Midbrain (tissue), 1 donor: ENCODE measurements at regions not wholly inside any gene's neighbourhood (a gene's known extent, or its start where the extent isn't known, plus 50 kb on each side); places are given as distances from the start of the nearest gene placed in this dataset.
"Not testable (repeated sequence)": the region's sequence is repeated elsewhere in the genome, so short reads cannot be mapped to it uniquely, and the experiment has no call there.

Source experiments
- DNase-seq: peaks from one replicate; lab custom pipeline; 2025; lab: John Stamatoyannopoulos, UW

DNA sequence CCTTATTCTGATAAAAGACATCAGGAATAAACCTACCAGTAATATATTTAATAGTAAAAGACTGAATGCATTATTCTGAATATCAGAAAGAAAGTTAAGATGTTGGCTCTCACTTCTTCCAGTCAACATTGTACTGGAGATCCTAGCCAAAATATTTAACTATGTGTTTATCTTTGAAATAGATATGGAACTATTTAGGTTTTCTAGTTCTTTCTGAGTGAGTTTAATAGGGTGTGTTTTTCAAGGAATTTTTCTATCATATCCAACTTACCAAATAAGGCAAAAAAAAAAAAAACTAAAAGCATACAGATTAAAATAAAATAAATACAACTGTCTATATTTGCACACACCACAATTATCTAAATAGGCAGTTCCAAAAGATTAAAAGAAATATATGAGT, 478.9 kb upstream of the LMO3 start:
- DNase-seq, result no peak

DNA sequence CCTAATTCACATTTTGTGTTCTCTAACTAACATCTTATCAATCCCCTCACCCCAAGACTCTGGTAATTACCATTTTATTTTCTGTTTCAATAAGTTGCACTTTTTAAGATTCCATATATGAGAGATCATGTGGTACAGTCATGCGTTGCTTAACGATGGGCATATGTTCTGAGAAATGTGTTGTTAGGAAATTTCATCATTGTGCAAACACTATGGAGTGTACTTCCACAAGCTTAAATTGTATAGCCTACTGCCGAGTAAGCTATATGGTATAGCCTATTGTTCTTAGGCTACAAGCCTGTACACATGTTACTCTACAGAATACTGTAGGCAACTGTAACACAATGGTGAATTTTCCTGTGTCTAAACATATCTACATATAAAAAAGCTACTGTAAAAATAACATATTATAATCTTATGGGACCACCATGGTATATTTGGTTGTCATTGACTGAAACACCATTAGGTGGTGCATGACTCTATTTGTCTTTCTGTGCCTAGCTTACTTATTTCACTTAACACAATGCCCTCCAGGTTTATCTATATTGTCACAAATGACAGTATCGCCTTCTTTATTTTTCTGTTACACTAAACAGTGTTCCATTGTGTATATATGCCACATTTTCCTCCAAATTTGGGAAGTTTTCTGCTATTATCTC, 473.4 kb upstream of the LMO3 start:
- no peak for DNase-seq

DNA sequence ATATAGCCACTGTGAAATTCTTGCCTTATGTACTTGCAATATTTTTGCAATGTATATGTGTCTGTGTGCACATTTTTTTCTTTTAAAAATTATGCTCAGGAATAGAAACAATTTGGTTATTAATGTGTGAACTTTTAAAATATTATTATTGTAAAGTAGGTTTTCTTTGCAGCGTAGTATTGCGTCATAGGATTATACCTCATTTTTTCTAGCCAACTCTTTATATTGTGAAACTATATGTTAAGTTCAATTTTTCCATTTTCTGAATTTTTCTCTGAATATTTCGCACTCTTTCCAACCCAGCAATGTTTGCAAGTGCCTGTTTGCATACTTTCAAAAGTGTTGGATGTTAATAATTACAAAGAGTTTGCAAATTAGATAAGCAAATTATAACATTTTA, 471.6 kb upstream of the LMO3 start:
- DNase-seq, result no peak

DNA sequence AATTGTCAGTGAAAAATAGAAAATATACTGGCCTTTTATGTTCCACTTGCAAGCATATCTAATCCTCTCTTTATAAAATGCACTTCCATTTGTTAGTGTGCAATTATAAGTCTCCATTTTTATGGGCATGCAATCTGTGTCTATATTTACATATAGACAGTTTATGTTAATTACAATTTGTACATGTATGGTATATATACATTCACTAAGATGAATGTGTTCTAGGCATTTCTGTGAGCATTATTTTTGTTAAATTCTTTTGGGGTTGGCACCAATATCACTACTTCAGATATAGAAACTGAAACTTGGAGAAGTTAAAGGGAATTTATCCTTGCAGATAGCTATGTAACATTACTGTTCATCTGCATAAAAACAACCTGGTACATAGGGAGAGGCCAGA, 470.8 kb upstream of the LMO3 start:
- DNase-seq, result no peak

DNA sequence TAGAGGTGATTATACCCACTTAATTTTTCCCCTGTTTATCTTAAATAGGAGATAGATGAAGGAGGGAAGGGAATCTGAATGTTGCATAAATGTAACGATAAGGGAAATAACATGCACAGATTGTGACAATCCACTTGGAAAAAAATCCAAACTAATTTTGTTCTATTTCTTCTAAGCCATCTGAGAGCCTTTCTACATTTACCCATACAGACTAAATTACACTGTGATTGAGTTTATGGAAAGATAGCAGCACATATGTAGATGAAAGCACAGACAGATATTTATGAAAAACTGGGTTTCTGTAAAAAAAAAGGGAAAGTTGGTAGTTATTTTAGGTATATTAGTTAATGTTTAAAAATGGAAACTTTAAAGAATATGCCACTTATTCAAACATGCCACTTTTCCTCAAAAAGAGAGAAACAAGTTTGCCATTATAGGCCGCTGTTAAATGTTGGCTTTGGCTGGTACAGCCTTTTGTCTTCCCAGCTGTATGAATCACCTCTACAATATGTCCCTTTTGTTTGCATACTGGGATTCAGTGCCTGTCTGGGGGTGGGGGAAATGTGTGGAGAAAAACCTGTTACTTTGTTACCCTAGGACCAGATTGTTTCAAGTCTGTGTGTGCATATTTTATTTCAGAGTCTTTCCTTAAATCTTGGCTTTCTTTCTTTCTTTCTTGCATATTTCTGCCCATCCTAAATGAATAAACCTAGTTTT, 470.2 kb upstream of the LMO3 start:
- DNase-seq, result no peak

DNA sequence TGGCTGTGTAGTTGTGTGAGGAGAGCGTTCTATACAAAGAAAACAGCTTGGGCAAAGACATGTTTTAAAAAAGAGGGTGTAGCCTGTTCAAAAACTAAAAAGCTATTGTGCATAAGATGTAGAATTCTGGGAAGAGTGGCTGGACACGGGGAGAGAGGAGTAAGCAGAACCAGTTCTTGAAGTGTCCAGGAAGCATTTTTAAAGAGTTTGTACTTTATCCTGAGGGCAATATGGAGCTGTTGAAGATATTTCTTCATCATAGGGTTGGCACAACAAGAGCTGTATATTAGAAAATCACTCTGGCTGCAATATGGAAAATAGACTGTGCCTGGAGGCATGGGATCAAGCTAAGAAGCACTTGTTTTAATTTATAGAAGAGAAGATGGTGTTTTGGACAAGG, 458.9 kb upstream of the LMO3 start:
- no peak for DNase-seq

DNA sequence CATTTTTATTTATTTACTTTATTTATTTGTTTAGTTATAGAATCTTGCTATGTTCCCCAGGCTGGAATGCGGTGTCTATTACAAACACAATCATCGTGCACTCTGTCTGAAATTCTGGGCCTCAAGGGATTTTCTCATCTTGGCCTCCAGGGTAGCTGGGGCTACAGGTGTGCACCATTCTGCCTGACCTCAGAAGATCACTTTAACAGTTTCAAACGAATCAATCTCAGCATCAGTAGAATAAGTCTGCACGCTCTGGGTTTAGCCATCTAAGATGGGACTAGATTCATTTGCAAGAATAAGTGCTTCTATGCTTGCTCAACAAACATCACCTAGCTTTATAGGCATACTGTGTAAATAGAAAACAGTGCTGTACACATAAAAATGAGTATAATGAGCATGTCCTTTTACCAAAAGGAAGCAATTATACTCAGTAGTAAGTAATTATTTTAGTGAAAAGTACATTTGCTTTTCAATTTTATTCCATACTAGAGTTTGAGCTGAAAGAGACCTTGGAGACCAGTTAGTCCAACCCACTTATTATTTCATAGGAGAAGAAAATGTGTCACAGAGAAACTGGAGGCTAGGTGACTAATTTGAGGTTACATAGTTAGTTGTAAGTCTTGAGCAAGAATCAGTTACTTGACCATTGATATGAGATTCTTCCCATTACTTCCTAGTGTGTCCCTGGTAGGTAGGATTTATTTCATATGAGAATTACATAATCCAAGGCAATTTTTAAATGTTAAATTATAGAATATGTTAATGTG, 456.5 kb upstream of the LMO3 start:
- no peak for DNase-seq

DNA sequence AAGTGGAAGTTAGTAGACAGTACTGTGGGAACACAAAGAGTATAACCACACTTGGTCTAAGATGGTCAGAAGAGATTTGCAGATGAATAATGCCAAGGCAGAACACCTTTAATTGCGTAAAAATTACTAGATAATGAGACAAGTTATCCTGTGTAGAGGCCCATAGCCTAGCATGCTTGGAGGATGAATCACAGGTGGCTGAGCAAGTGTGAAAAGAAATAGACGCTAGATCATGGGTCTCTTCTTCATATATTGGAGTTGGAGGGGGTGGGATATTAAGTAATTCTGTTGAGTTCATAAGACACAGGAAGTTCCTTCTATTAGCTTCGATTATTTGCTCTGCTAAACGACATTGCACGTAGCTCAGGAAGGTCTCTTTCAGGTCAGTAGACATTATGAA, 454.3 kb upstream of the LMO3 start:
- no peak for DNase-seq

DNA sequence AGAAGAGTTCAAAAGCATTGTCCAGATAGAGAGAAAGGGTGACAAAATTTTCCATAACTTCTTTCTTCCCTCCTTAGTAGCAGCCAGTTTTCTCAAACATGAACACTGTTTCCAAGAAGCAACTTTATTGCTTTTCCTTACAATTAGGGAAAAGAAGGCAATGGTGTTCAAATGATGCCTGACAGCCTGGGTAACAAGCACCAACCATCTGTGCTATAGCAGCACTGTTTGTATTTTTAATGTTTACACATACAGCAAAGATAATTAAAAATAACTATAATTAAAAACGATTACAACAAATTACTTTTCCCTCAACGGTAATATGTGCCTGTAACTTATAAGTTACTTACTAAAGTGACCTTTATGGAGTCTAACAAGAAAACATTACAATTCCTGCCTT, 450.6 kb upstream of the LMO3 start:
- no peak for DNase-seq

DNA sequence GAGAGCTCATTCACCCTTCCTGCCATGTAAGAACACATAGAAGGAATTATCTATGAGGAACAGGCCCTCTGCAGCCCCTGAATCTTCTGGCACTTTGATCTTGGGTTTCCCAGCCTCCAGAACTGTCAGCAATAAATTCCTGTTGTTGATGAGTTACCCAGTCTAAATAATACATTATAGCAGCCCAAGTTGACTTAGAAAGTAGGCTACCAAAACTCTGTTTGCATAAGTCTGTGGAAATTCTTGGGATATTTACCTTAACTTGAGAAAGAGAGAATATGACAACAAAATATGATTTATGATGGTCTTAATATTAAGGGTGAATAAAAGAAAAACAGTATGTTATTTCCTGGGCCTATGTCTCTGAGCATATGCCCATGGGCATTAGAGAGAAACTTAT, 433.0 kb upstream of the LMO3 start:
- no peak for DNase-seq

DNA sequence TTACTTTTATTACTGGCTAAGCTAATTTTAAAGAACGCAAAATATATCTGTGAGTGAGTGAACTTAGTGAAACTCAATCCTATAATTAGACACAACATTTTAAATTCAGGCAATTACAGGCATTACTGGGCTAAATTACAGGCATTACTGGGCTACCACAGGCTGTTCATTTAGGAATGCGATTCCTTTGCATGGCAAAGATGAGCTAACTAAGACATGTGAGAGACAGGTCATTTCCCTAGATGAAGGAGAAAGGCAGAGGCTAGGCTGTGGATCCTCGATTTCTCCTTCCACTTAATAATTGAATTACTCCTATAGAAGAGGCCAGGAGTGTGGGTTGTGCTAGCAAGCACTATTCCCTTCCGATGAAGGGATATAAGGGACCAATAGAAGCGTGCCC, 429.4 kb upstream of the LMO3 start:
- no peak for DNase-seq

DNA sequence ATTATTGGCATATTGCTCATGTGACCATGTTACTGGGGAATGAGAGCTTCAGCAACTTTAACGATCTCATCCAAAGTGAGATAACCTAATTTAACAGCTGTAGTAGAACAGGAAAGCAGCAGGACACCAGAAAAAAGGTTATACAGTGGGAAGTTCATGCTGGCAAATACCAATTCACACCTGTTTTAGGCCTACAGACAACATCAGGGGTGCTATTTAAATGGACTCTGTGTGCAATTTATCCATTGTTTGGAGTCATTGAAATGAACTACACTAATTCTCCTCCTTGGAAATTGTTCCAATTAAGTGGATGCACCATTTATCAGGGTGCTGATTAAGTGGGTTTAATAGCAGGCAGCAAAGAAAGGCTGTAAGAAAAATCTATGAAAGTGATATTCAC, 424.4 kb upstream of the LMO3 start:
- DNase-seq, result no peak

DNA sequence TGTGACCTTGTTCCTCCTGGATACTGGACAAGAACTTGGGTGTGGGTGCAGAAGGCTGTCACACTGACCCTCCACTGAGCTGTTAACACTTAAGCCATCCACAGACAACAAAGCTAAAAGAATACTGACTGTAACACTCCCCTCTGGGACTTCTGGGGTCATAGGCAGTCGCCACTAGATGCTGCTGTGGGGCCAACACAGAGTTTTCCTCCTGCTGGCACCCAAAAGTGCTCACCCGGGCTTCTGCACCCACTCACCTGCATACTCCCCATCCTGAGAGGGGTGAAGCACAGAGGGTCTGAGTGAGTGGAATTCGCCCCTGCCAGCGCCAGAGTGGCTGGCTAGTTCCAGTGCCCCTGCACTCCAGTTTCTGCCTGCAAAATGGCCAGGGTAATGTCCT, 422.4 kb upstream of the LMO3 start:
- DNase-seq, result no peak

DNA sequence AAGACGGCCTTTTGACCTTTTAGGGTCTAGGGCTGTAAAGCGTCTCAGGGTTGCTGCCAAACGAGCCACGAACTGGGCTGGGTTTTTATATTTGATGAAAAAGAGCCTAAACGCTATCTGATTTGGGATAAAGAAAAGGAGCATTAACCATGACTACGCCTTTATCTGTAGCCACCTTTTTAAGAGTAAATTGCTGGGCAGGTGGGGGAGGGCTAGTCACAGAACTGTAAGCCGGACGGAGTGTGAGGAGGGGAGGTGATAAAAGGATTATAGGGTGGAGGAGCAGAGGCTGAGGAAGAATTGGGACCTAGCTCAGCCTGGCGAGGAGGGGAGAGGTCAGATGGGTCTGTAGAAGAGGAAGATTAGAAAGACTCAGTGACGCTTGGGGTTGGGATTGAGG, 419.5 kb upstream of the LMO3 start:
- DNase-seq, result not testable (repeated sequence)

DNA sequence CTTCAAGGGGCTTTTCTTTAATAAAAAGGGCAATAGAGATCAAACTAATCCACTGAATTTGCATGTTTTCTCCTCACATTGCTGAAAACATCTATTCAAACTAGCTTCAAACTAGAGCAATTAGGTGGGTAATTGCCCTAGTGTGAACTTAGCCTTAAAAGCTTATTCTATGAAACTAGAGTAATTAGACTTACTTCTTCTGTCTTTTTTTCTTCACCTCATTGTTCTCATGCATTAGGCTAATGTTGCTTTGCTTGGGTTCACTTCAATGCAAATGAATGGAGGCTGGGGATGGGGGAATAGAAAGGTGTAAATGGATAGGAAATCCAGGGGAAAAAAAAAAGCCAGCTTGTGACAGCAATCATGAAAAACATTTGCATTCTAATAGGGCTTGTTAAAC, 414.8 kb upstream of the LMO3 start:
- DNase-seq, result no peak

DNA sequence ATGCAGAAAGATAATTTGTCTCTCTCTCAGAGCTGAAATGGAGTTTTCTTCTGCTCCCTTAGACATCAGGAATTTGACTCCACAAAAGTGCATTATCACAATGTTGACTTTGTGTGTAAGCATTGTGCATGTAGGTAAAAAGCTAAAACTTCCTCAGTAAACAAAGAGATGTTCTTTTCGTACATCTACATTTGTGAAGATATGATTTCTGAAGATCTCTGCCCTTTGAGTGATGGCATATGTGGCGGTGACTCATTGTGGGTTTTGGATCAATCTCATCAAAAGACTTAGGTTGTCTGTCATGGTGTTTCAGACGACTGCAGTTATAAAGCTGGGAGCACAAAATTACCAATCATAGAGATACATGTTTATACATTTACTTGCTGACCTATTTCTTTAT, 411.4 kb upstream of the LMO3 start:
- no peak for DNase-seq

DNA sequence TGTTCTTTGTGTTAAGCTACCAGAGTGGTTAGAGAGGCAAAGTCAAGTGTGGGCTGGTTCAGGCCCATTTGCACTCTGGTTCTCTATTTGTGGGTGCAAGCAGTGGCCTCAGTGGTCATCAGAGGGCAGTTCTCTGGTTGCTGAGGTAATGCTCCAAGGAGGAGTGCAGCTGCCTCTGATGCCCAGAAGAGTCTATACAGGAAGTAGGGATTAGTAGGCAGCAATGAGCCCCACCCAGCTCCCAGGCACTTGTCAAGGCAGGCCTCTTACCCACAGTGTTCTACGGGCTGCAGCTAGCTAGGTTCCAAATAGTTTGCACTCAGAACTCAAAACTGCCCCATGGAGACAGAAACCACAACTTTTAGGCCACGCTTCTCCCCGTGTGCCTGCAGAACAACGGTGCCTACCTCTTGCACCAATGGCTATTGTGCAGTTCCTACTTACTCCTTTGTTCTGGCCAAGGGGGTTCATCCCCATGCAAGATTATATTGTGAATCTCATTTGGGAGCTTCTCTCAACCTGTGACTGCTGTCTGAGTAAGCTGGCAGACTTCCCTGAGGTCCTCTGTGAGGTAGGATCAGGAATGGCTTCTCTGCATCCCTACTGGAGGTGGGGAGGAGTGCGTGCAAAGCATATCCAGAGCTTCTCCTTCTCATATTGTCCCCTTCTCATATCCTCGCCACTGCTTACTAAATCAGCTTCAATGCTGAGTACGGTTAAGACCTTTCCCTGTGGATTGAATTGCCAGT, 410.3 kb upstream of the LMO3 start:
- DNase-seq, result no peak

DNA sequence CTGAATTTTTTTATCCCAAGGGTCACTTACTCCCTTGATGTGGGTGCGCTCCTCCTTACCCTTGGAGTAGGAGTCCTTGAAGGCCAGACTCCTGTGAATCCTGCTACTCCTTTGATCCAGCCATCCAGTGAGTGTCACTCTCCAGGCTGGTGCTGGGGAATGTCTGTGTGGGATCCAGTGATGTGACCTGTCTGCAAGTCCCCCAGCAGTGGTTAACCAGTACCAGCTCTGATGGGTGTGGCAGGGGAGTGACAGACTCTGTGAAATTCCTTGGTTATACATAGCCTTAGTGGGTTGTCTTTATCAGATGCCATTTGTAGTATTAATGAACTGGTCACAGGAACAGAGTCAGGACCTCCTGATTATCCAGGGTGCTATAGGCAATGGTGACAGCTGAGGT, 409.5 kb upstream of the LMO3 start:
- no peak for DNase-seq

DNA sequence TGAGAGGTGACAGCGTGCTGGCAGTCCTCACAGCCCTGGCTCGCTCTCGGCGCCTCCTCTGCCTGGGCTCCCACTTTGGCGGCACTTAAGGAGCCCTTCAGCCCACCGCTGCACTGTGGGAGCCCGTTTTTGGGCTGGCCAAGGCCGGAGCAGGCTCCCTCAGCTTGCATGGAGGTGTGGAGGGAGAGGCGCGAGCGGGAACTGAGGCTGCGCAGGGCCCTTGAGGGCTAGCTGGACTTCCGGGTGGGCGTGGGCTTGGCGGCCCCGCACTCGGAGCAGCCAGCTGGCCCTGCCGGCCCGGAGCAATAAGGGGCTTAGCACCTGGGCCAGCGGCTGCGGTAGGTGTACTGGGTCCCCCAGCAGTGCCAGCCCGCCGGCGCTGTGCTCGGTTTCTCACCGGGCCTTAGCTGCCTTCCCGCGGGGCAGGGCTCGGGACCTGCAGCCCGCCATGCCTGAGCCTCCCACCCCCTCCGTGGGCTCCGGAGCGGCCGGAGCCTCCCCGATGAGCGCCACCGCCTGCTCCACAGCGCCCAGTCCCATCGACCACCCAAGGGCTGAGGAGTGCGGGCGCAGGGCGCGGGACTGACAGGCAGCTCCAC, 401.6 kb upstream of the LMO3 start:
- DNase-seq, result not testable (repeated sequence)

DNA sequence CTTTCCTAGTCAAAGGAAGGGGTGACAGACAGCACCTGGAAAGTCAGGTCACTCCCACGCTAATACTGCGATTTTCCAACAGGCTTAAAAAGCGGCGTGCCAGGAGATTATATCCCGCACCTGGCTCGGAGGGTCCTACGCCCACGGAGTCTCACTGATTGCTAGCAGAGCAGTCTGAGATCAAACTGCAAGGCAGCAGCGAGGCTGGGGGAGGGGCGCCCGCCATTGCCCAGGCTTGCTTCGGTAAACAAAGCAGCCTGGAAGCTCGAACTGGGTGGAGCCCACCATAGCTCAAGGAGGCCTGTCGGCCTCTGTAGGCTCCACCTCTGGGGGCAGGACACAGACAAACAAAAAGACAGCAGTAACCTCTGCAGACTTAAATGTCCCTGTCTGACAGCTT, 392.6 kb upstream of the LMO3 start:
- not testable (repeated sequence) for DNase-seq

DNA sequence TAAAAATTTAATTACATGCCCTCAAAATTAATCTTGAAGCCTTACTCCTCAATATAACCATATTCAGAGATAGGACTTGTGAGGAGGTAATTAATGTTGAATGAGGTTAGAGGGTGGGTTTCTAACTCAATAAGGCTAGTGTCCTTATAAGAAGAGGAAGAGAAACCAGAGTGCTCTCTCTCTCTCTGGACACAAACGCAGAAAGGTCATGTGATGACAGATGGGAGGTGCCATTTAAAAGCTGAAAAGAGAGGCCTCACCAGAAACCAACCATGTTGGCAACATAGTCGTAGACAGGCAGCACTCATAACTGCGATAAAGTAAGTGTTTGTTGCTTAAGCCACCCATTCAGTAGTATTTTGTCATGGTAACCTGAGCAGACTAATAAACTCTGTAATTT, 378.5 kb upstream of the LMO3 start:
- DNase-seq, result no peak
